GM23338 (cell line): ENCODE measurements at regions not wholly inside any gene's neighbourhood (a gene's known extent, or its start where the extent isn't known, plus 50 kb on each side); places are given as distances from the start of the nearest gene placed in this dataset.
"Not testable (repeated sequence)": the region's sequence is repeated elsewhere in the genome, so short reads cannot be mapped to it uniquely, and the experiment has no call there.

Experiments
- ATAC-seq: fragments of 200-7000 bp; cut with Tn5 transposase; 3 replicates; pipeline ENCODE4 v1.9.1; 2020
- DNase-seq: peaks from one replicate; pipeline ENCODE4 v3.0.0-alpha.2; 2015; ENCODE audit warnings: low spot score
- H2AFZ ChIP-seq: fragments of 200-600 bp; sonication (generic); 2 replicates; pipeline ENCODE4 v1.8.0; 2016; ENCODE audit warnings: antibody characterized with exemption, mild to moderate bottlenecking, moderate library complexity
- H3F3A ChIP-seq: fragments of 200-600 bp; sonication (generic); replicated peaks from 2 replicates; pipeline ENCODE4 v1.8.0; 2017; ENCODE audit warnings: antibody characterized with exemption, mixed run types, low read depth
- H3K27ac ChIP-seq: fragments of 200-600 bp; sonication (generic); 2 replicates; pipeline ENCODE4 v1.6.1; 2016; ENCODE audit warnings: low read depth
- H3K27me3 ChIP-seq: fragments of 200-600 bp; sonication (generic); 2 replicates; pipeline ENCODE4 v1.8.0; 2016; ENCODE audit warnings: mild to moderate bottlenecking, mixed run types, moderate library complexity; ENCODE audit not compliant: insufficient read depth
- H3K36me3 ChIP-seq: fragments of 200-600 bp; sonication (generic); 2 replicates; pipeline ENCODE4 v1.8.0; 2016; ENCODE audit warnings: mild to moderate bottlenecking; ENCODE audit not compliant: insufficient read depth
- H3K4me1 ChIP-seq: fragments of 200-600 bp; sonication (generic); 2 replicates; pipeline ENCODE4 v1.8.0; 2016; ENCODE audit warnings: mild to moderate bottlenecking, moderate library complexity; ENCODE audit not compliant: insufficient read depth
- H3K4me2 ChIP-seq: fragments of 200-600 bp; sonication (generic); 2 replicates; pipeline ENCODE4 v1.7.1; 2017; ENCODE audit warnings: mixed run types
- H3K4me3 ChIP-seq: fragments of 200-600 bp; sonication (generic); 2 replicates; pipeline ENCODE4 v1.6.1; 2016; ENCODE audit warnings: mixed run types
- H3K79me2 ChIP-seq: fragments of 200-600 bp; sonication (generic); replicated peaks from 2 replicates; pipeline ENCODE4 v1.8.0; 2017; ENCODE audit warnings: mild to moderate bottlenecking; ENCODE audit not compliant: insufficient read depth
- H3K9me2 ChIP-seq: fragments of 200-600 bp; sonication (generic); 2 replicates; pipeline ENCODE4 v1.8.0; 2017; ENCODE audit not compliant: insufficient read depth
- H4K20me1 ChIP-seq: fragments of 200-600 bp; sonication (generic); replicated peaks from 2 replicates; pipeline ENCODE4 v1.8.0; 2017; ENCODE audit warnings: mild to moderate bottlenecking; ENCODE audit not compliant: insufficient read depth
- H3K27ac Mint-ChIP-seq: 2 replicates; pipeline ENCODE4 v1.8.0; 2020; ENCODE audit warnings: inconsistent platforms, mild to moderate bottlenecking, moderate library complexity, mixed read lengths
- H3K27me3 Mint-ChIP-seq: 3 replicates; pipeline ENCODE4 v1.8.0; 2022; ENCODE audit warnings: low read depth, mild to moderate bottlenecking, moderate library complexity, mixed read lengths, inconsistent platforms; ENCODE audit not compliant: insufficient read depth, poor library complexity
- H3K36me3 Mint-ChIP-seq: 3 replicates; pipeline ENCODE4 v1.8.0; 2021; ENCODE audit warnings: low read depth, mild to moderate bottlenecking, inconsistent platforms, moderate library complexity, mixed read lengths
- H3K4me1 Mint-ChIP-seq: 3 replicates; pipeline ENCODE4 v1.8.0; 2020; ENCODE audit warnings: mild to moderate bottlenecking, inconsistent platforms, mixed read lengths
- H3K4me3 Mint-ChIP-seq: 3 replicates; pipeline ENCODE4 v1.8.0; 2021; ENCODE audit warnings: moderate library complexity, mild to moderate bottlenecking, inconsistent platforms, mixed read lengths
- H3K9me3 Mint-ChIP-seq: 3 replicates; pipeline ENCODE4 v1.8.0; 2020; ENCODE audit warnings: moderate library complexity, mild to moderate bottlenecking, inconsistent platforms, mixed read lengths

DNA sequence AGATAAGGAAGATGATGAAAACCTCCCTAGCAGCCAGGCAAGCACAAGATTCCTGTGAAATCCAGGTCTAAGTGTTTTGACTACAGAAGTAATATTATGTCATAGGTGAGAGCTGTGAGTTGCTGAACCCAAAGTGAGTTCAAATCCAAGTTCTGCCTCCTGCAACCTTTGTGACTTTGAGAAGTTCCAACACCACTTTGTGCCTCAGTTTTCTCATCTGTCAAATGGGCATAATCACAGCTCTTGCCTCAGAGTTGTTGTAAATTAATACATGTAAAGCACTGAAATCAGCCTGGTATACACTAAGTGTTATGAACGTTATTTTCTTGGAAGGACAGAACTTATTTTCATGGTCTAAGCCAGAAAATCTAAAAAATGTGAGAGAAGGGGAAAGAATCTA is 210.3 kb upstream of the FRG2C start:
- not testable (repeated sequence) for DNase-seq, H4K20me1 ChIP-seq, H3K36me3 ChIP-seq, H3K9me2 ChIP-seq, H3K27ac ChIP-seq, H2AFZ ChIP-seq, H3K4me2 ChIP-seq, H3K27me3 Mint-ChIP-seq, H3K79me2 ChIP-seq, H3K4me1 Mint-ChIP-seq, H3K4me3 Mint-ChIP-seq, ATAC-seq, H3K27me3 ChIP-seq, H3K27ac Mint-ChIP-seq, H3K4me3 ChIP-seq, H3F3A ChIP-seq
- Mint-ChIP-seq H3K9me3 (peaks cover 21% of the 10 kb centered on the region), H3K36me3 (peaks cover 24% of the 10 kb centered on the region)
- peaks cover 11% of the 10 kb centered on the region; the same call in 1 of the 2 replicates for H3K4me1 ChIP-seq

DNA sequence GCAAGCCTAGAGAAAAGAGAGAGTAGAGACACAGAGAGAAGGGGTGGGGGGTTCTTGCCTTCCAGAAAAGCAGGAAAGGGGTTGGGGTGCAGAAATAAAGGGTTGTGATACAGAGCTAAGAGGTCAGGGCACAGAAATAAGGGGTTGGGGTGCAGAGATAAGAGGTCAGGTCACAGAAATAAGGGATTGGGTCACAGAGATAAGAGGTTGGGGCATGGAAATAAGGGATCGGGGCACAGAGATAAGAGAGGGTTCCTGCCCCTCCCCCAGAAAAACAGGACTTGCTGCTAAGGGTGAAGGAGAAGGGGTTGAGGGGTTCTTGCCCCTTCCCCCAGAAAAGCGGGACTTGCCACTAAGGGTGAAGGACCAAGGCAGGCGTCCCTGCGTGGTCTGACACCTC is 189.6 kb upstream of the FRG2C start:
- not testable (repeated sequence) for ATAC-seq, H4K20me1 ChIP-seq, H3K27ac Mint-ChIP-seq, H3K27me3 Mint-ChIP-seq, H3K27me3 ChIP-seq, H3K36me3 ChIP-seq, H3K27ac ChIP-seq, H3K4me3 ChIP-seq, H3K79me2 ChIP-seq, H3K4me3 Mint-ChIP-seq, H3K4me1 Mint-ChIP-seq, H3K4me2 ChIP-seq, H3K9me2 ChIP-seq, DNase-seq, H3K4me1 ChIP-seq, H2AFZ ChIP-seq, H3F3A ChIP-seq
- Mint-ChIP-seq H3K36me3 (peaks cover 34% of the 10 kb centered on the region), H3K9me3 (peaks cover 48% of the 10 kb centered on the region)

DNA sequence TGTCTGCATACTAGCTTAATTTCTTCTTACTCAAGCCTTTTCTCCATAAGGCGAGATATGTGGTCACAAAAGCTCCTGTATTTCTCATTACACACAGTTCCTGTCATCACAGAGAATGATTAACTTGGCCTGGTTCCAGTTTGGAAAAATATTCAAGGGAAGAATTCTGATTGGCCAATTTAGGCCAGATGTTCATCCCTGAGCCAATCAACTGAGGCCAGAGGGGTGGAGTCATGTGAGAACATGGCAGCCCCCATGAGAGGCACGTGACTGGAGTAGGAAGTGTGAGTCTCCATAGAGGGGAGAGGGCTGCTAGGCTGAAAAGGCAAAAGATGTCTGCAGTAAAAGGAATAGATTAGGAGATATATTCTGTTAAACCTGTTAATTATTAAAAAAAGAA is 167.5 kb upstream of the FRG2C start:
- not testable (repeated sequence) for H3K36me3 ChIP-seq, H3K4me3 Mint-ChIP-seq, H3K79me2 ChIP-seq, ATAC-seq, H3K4me1 Mint-ChIP-seq, H2AFZ ChIP-seq, H3K4me2 ChIP-seq, H3K4me1 ChIP-seq, DNase-seq, H3K9me2 ChIP-seq, H3K27me3 ChIP-seq, H3K27me3 Mint-ChIP-seq, H3K27ac Mint-ChIP-seq, H3K27ac ChIP-seq, H3K4me3 ChIP-seq, H4K20me1 ChIP-seq, H3F3A ChIP-seq
- Mint-ChIP-seq H3K9me3 (peaks cover 14% of the 10 kb centered on the region; the same call in 2 of the 3 replicates), H3K36me3 (peaks cover 12% of the 10 kb centered on the region; the same call in 2 of the 3 replicates)

DNA sequence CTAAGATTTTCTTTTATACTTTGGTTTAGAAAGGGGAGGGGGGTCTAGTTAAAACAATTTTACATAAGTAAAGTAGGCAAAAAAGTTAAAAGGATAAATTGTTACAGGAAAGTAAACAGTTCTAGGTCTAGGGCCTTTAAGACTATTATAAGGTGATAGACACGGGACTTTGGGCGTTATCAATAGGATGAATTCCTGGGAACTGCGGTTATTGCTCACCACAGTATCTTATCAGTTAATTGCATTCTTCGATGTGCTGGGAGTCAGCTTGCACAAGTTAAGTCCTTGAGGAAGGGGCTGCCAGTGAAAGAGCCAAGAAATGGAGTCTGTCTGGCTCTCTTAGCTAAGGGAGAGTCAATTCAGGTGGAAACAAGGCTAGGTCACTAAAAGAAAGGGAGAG is 163.8 kb upstream of the FRG2C start:
- H3K9me3 Mint-ChIP-seq, H3K27ac ChIP-seq, H3K27ac Mint-ChIP-seq, H3K36me3 ChIP-seq, H3K4me2 ChIP-seq, H3F3A ChIP-seq, H4K20me1 ChIP-seq, H3K4me3 Mint-ChIP-seq, DNase-seq, H2AFZ ChIP-seq, H3K9me2 ChIP-seq, H3K27me3 ChIP-seq, ATAC-seq, H3K27me3 Mint-ChIP-seq, H3K4me3 ChIP-seq, H3K36me3 Mint-ChIP-seq, H3K79me2 ChIP-seq: not testable (repeated sequence)
- peaks cover 31% of the 10 kb centered on the region for H3K4me1 Mint-ChIP-seq
- H3K4me1 ChIP-seq, result peaks cover 13% of the 10 kb centered on the region

GRCh38 chr3:75502171-75502570 is 162.0 kb upstream of the FRG2C start:
- H3K4me1 ChIP-seq, result peaks cover 13% of the 10 kb centered on the region
- not testable (repeated sequence) for DNase-seq, H2AFZ ChIP-seq, H3K4me3 Mint-ChIP-seq, ATAC-seq, H3K27me3 Mint-ChIP-seq, H4K20me1 ChIP-seq, H3K9me3 Mint-ChIP-seq, H3K79me2 ChIP-seq, H3K27ac ChIP-seq, H3F3A ChIP-seq, H3K4me2 ChIP-seq, H3K36me3 ChIP-seq, H3K27me3 ChIP-seq, H3K9me2 ChIP-seq, H3K36me3 Mint-ChIP-seq, H3K4me3 ChIP-seq
- peaks cover 33% of the 10 kb centered on the region for H3K4me1 Mint-ChIP-seq
- peak overlapping the region; percentile 47; the same call in 1 of the 2 replicates for H3K27ac Mint-ChIP-seq
